Uterus (tissue), 3 donors: ENCODE measurements at regions not wholly inside any gene's neighbourhood (a gene's known extent, or its start where the extent isn't known, plus 50 kb on each side); places are given as distances from the start of the nearest gene placed in this dataset.

Experiments
- DNase-seq, 2 donors: peaks; one replicate each; pipeline ENCODE4 v3.0.0-alpha.2; 2019 to 2020
- H3K27ac ChIP-seq, 2 donors: fragments of 200-600 bp; sonication (generic); 1 replicate in 1 of 2; 2 replicates in 1 of 2; pipeline ENCODE4 v1.5.1; 2016 to 2018
- H3K27me3 ChIP-seq, 2 donors: fragments of 200-600 bp; sonication (generic); one replicate each; pipeline ENCODE4 v1.5.1; 2018 to 2019; ENCODE audit warnings: control low read depth in 1 of 2
- H3K36me3 ChIP-seq, 2 donors: fragments of 200-600 bp; sonication (generic); one replicate each; pipeline ENCODE4 v1.5.1; 2019; ENCODE audit warnings: control low read depth in 1 of 2
- H3K4me1 ChIP-seq, 2 donors: fragments of 200-600 bp; sonication (generic); one replicate each; pipeline ENCODE4 v1.5.1; 2018 to 2019; ENCODE audit warnings: control low read depth in 1 of 2
- H3K4me3 ChIP-seq, 2 donors: fragments of 200-600 bp; sonication (generic); 1 replicate in 1 of 2; 2 replicates in 1 of 2; pipeline ENCODE4 v1.5.1; 2018 to 2019; ENCODE audit warnings: mild to moderate bottlenecking in 1 of 2
- H3K9me3 ChIP-seq, 2 donors: fragments of 200-600 bp; sonication (generic); one replicate each; pipeline ENCODE4 v1.5.1; 2019; ENCODE audit warnings: control low read depth in 1 of 2
- POLR2A ChIP-seq, 2 donors: fragments of 450-650 bp; IDR thresholded peaks; one replicate each; pipeline ENCODE4 v1.6.1; 2016; ENCODE audit warnings: antibody characterized with exemption in 2 of 2, mild to moderate bottlenecking in 1 of 2, moderate library complexity in 1 of 2
- intact Hi-C: fragments of 100-400 bp; cut with DNase I; formaldehyde crosslinking; loops from one replicate; pipeline ENCODE4 v1.15.1; 2023; ENCODE audit warnings: low total_unique reads
- TF ChIP-seq, protein P1 (sequence below), 4 experiments: fragments of 200-600 bp in 2 of 4; fragments of 450-650 bp in 2 of 4; sonication (generic) in 2 of 4; IDR thresholded peaks; one replicate each; pipeline ENCODE4 v1.5.1; 2016 to 2019; ENCODE audit warnings: antibody characterized with exemption in 4 of 4, mild to moderate bottlenecking in 2 of 4, moderate library complexity in 1 of 4
- donor health status: DM: yes; HTN: yes; CAD: no.

DNA sequence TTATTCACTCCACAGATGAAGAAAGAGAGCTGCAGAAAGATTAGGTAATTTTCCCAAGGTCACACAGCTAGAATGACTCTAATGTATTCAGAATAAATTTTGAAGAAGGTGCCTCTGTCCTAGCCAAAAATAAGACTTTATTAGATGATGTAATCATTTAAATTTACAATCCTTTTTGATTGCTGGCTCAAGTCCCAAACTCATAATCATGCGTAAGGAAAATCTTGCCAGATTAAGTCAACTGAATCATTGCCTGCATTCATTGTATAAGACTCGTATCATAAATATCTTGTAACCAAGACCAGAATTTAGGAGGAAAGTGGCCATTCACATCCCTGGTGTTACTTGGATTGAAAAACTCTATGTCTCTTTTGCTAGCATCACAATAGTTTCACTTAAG, 53.1 kb upstream of the STK39 start:
- Histone ChIP-seq H3K36me3 (no peaks in the 10 kb centered on the region), H3K4me3 (no peak overlapping the region), H3K27ac (no peak overlapping the region), H3K4me1 (no peaks in the 10 kb centered on the region), H3K9me3 (no peaks in the 10 kb centered on the region), H3K27me3 (no peaks in the 10 kb centered on the region)
- no peak for DNase-seq
- TF ChIP-seq, protein P1, sequence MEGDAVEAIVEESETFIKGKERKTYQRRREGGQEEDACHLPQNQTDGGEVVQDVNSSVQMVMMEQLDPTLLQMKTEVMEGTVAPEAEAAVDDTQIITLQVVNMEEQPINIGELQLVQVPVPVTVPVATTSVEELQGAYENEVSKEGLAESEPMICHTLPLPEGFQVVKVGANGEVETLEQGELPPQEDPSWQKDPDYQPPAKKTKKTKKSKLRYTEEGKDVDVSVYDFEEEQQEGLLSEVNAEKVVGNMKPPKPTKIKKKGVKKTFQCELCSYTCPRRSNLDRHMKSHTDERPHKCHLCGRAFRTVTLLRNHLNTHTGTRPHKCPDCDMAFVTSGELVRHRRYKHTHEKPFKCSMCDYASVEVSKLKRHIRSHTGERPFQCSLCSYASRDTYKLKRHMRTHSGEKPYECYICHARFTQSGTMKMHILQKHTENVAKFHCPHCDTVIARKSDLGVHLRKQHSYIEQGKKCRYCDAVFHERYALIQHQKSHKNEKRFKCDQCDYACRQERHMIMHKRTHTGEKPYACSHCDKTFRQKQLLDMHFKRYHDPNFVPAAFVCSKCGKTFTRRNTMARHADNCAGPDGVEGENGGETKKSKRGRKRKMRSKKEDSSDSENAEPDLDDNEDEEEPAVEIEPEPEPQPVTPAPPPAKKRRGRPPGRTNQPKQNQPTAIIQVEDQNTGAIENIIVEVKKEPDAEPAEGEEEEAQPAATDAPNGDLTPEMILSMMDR (IDR thresholded peaks at IDR 0.05), result no peak
- TF ChIP-seq POLR2A (IDR thresholded peaks at IDR 0.05), result no peak
- intact Hi-C loops, result no loop called here

DNA sequence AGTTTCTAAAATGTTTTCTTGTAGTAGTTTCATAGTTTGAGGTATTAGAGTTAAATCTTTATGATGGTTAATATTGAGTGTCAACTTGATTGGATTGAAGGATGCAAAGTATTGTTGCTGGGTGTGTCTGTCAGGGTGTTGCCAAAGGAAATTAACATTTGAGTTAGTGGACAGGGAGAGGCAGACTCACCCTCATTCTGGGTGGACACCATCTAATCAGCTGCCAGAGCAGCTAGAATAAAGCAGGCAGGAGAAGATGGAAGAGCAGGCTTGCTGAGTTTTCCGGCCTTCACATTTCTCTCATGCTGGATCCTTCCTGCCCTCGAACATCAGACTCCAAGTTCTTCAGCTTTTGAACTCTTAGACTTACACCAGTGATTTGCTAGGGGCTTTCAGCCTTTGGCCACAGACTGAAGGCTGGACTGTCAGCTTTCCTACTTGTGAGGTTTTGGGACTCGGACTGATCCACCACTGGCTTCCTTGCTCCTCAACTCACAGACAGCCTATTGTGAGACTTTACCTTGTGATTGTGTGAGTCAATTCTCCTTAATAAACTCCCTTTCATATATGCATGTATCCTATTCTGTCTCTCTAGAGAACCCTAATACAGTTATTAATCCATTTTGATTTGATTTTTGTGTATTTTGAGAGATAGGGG, 56.8 kb upstream of the STK39 start:
- H3K9me3 ChIP-seq, result no peaks in the 10 kb centered on the region
- intact Hi-C loops, result no loop called here

DNA sequence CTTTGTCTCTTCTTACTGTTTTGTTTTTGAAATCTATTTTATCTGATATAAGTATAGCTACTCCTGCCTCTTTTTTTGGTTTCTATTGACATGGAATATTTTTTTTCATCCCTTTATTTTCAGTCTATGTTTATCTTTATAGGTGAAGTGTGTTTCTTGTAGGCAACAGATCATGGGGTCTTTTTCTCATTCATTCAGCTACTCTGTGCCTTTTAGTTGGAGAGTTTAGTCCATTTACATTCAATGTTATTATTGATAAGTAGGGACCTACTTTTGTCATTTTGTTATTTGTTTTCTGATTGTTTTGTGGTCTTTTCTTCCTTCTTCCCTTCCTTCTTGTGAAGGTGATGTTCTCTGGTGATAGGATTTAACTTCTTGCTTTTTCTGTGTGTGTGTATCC, 60.0 kb upstream of the STK39 start:
- TF ChIP-seq POLR2A (IDR thresholded peaks at IDR 0.05), result no peak
- TF ChIP-seq, protein P1 (IDR thresholded peaks at IDR 0.05), result no peak
- no peak overlapping the region for H3K4me3 ChIP-seq
- no peaks in the 10 kb centered on the region for H3K9me3 ChIP-seq
- no peaks in the 10 kb centered on the region for H3K36me3 ChIP-seq
- no peak for DNase-seq
- intact Hi-C loops, result no loop called here
- H3K27ac ChIP-seq, result no peak overlapping the region
- no peaks in the 10 kb centered on the region for H3K27me3 ChIP-seq
- no peaks in the 10 kb centered on the region for H3K4me1 ChIP-seq

More for the DNA sequence above, 56.8 kb upstream of the STK39 start:
- H3K27ac ChIP-seq, result no peak overlapping the region
- H3K36me3 ChIP-seq, result no peaks in the 10 kb centered on the region
- TF ChIP-seq, protein P1 (IDR thresholded peaks at IDR 0.05), result no peak
- TF ChIP-seq POLR2A (IDR thresholded peaks at IDR 0.05), result no peak
- H3K27me3 ChIP-seq, result no peaks in the 10 kb centered on the region
- H3K4me1 ChIP-seq, result no peaks in the 10 kb centered on the region
- DNase-seq, result no peak
- no peak overlapping the region for H3K4me3 ChIP-seq

DNA sequence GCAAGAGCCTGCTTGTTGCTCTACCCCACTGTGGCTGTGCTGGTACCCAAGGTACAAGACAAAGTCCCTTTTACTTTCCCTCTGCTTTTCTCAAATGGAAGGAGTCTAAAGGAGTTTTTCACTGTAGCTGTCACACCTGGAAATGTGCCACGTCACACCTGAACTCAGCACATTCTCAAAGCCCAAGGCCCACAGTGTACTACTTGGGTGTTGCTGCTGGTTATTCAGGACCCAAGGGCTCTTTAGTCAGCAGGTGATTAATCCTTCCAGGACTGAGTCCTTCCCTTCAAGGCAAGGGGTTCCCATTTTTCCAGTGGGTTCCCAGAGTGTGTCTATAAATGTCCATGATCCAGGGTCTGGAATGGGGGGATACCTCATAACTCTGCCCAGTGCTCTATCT, 63.2 kb upstream of the STK39 start:
- Histone ChIP-seq H3K9me3 (no peaks in the 10 kb centered on the region), H3K36me3 (no peaks in the 10 kb centered on the region), H3K27ac (no peak overlapping the region), H3K4me1 (no peaks in the 10 kb centered on the region), H3K27me3 (no peaks in the 10 kb centered on the region), H3K4me3 (no peak overlapping the region)
- no peak for DNase-seq
- TF ChIP-seq, protein P1 (IDR thresholded peaks at IDR 0.05), result no peak
- TF ChIP-seq POLR2A (IDR thresholded peaks at IDR 0.05), result no peak
- intact Hi-C loops, result no loop called here

DNA sequence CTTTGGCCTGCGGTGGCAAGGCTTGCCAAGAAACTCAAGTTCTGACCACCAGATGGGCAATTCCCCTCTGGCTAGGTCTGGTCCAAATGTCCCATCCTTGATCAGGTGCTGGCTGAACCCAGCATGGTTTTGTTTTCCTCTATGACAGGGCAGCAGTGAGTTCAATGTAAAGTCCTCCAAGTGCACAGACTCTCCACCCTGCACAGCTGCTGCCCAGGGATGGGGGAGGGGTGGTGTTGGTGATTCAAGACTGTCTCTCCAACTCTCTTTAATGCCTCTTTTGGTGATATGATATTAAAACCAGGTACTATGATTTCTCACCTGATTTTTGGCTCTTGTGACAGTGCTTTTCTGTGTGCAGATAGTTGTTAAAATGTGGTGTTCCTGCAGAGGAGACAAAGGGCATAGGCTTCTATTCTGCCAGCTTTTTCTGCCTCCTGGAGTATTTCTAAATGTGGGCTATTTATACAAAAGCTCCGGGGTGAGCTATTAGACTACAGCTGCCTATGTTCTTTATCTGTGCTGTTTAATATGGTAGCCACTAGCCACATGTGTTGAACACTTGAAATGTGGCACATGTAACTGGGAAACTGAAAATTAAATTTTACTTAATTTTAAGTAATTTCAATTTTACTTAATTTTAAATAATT, 64.0 kb upstream of the STK39 start:
- no peak for DNase-seq
- H3K9me3 ChIP-seq, result no peaks in the 10 kb centered on the region

More for the DNA sequence above, 64.0 kb upstream of the STK39 start:
- no peaks in the 10 kb centered on the region for H3K27me3 ChIP-seq
- no peaks in the 10 kb centered on the region for H3K36me3 ChIP-seq
- intact Hi-C loops, result no loop called here
- no peak for TF ChIP-seq POLR2A (IDR thresholded peaks at IDR 0.05)
- TF ChIP-seq, protein P1 (IDR thresholded peaks at IDR 0.05), result no peak
- H3K4me1 ChIP-seq, result no peaks in the 10 kb centered on the region
- H3K27ac ChIP-seq, result no peak overlapping the region
- no peak overlapping the region for H3K4me3 ChIP-seq
